H1 (cell line): ENCODE measurements at regions not wholly inside any gene's neighbourhood (a gene's known extent, or its start where the extent isn't known, plus 50 kb on each side); places are given as distances from the start of the nearest gene placed in this dataset.

Experiments used
- EP300 ChIP-seq, 2 experiments: IDR thresholded peaks; 1 replicate in 1 of 2; 2 replicates in 1 of 2; pipeline ENCODE4 v1.6.1; 2011 to 2012; ENCODE audit warnings: low read depth in 2 of 2, low read length in 2 of 2, mild to moderate bottlenecking in 2 of 2, borderline replicate concordance in 1 of 2, inconsistent platforms in 1 of 2, moderate library complexity in 1 of 2
- HDAC2 ChIP-seq, 2 experiments: fragments of 300-600 bp in 1 of 2; sonication (generic) in 1 of 2; IDR thresholded peaks; 2 replicates each; pipeline ENCODE4 v1.6.1; 2011 to 2012; ENCODE audit warnings: low read depth in 2 of 2, low read length in 2 of 2, mild to moderate bottlenecking in 2 of 2, moderate library complexity in 2 of 2, borderline replicate concordance in 1 of 2, inconsistent platforms in 1 of 2
- RAD21 ChIP-seq, 2 experiments: IDR thresholded peaks in 1 of 2; conservative IDR thresholded peaks in 1 of 2; 2 replicates each; pipeline ENCODE4 v1.6.1; 2011; ENCODE audit warnings: low read depth in 2 of 2, low read length in 2 of 2, improper control_type of control experiment in 1 of 2, inconsistent platforms in 1 of 2, mild to moderate bottlenecking in 1 of 2, moderate library complexity in 1 of 2
- SIX5 ChIP-seq: IDR thresholded peaks from 2 replicates; pipeline ENCODE4 v1.6.1; 2011; ENCODE audit warnings: mild to moderate bottlenecking, low read depth, low read length
- SUZ12 ChIP-seq: fragments of 200-600 bp; sonication (generic); IDR thresholded peaks from 2 replicates; pipeline ENCODE4 v1.6.1; 2012; ENCODE audit warnings: mild to moderate bottlenecking, inconsistent platforms, low read length, moderate library complexity, mixed read lengths
- TAF7 ChIP-seq: optimal IDR thresholded peaks from 2 replicates; pipeline ENCODE3; 2011; ENCODE audit warnings: low read depth, mild to moderate bottlenecking, inconsistent platforms, low read length, moderate library complexity, borderline replicate concordance
- TF ChIP-seq, protein P1 (sequence below): fragments of 300-600 bp; sonication (generic); IDR thresholded peaks from 2 replicates; pipeline ENCODE4 v1.7.1; 2012; ENCODE audit warnings: low read length, moderate library complexity, mild to moderate bottlenecking, inconsistent platforms; ENCODE audit not compliant: insufficient replicate concordance
- TF ChIP-seq, protein P2 (sequence below): IDR thresholded peaks from 2 replicates; pipeline ENCODE4 v1.6.1; 2012; ENCODE audit warnings: low read length, inconsistent platforms
- TF ChIP-seq, protein P3 (sequence below): IDR thresholded peaks from 2 replicates; pipeline ENCODE4 v1.6.1; 2012; ENCODE audit warnings: inconsistent platforms

DNA sequence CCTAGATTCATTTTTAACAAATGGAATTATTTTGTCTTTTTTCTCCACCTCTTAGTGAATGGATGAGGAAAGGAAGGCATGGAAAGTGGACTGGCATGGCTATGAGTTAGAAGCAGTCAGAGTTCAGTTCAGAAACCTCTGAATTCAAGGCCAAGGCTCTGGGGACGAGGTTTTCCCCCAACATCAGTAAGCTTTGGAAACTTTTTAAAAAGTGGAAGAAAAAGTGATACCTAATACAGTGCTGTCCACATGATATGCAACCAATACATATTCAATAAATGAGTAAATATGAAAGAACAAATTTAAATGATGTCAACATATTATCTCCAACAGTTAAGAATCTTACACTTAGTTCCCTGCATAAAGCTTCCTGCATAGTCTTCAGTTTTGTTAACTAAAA is 204.7 kb downstream of the HLX start (continued):
- TF ChIP-seq, protein P1, sequence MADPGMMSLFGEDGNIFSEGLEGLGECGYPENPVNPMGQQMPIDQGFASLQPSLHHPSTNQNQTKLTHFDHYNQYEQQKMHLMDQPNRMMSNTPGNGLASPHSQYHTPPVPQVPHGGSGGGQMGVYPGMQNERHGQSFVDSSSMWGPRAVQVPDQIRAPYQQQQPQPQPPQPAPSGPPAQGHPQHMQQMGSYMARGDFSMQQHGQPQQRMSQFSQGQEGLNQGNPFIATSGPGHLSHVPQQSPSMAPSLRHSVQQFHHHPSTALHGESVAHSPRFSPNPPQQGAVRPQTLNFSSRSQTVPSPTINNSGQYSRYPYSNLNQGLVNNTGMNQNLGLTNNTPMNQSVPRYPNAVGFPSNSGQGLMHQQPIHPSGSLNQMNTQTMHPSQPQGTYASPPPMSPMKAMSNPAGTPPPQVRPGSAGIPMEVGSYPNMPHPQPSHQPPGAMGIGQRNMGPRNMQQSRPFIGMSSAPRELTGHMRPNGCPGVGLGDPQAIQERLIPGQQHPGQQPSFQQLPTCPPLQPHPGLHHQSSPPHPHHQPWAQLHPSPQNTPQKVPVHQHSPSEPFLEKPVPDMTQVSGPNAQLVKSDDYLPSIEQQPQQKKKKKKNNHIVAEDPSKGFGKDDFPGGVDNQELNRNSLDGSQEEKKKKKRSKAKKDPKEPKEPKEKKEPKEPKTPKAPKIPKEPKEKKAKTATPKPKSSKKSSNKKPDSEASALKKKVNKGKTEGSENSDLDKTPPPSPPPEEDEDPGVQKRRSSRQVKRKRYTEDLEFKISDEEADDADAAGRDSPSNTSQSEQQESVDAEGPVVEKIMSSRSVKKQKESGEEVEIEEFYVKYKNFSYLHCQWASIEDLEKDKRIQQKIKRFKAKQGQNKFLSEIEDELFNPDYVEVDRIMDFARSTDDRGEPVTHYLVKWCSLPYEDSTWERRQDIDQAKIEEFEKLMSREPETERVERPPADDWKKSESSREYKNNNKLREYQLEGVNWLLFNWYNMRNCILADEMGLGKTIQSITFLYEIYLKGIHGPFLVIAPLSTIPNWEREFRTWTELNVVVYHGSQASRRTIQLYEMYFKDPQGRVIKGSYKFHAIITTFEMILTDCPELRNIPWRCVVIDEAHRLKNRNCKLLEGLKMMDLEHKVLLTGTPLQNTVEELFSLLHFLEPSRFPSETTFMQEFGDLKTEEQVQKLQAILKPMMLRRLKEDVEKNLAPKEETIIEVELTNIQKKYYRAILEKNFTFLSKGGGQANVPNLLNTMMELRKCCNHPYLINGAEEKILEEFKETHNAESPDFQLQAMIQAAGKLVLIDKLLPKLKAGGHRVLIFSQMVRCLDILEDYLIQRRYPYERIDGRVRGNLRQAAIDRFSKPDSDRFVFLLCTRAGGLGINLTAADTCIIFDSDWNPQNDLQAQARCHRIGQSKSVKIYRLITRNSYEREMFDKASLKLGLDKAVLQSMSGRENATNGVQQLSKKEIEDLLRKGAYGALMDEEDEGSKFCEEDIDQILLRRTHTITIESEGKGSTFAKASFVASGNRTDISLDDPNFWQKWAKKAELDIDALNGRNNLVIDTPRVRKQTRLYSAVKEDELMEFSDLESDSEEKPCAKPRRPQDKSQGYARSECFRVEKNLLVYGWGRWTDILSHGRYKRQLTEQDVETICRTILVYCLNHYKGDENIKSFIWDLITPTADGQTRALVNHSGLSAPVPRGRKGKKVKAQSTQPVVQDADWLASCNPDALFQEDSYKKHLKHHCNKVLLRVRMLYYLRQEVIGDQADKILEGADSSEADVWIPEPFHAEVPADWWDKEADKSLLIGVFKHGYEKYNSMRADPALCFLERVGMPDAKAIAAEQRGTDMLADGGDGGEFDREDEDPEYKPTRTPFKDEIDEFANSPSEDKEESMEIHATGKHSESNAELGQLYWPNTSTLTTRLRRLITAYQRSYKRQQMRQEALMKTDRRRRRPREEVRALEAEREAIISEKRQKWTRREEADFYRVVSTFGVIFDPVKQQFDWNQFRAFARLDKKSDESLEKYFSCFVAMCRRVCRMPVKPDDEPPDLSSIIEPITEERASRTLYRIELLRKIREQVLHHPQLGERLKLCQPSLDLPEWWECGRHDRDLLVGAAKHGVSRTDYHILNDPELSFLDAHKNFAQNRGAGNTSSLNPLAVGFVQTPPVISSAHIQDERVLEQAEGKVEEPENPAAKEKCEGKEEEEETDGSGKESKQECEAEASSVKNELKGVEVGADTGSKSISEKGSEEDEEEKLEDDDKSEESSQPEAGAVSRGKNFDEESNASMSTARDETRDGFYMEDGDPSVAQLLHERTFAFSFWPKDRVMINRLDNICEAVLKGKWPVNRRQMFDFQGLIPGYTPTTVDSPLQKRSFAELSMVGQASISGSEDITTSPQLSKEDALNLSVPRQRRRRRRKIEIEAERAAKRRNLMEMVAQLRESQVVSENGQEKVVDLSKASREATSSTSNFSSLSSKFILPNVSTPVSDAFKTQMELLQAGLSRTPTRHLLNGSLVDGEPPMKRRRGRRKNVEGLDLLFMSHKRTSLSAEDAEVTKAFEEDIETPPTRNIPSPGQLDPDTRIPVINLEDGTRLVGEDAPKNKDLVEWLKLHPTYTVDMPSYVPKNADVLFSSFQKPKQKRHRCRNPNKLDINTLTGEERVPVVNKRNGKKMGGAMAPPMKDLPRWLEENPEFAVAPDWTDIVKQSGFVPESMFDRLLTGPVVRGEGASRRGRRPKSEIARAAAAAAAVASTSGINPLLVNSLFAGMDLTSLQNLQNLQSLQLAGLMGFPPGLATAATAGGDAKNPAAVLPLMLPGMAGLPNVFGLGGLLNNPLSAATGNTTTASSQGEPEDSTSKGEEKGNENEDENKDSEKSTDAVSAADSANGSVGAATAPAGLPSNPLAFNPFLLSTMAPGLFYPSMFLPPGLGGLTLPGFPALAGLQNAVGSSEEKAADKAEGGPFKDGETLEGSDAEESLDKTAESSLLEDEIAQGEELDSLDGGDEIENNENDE: no peak
- TF ChIP-seq RAD21 (IDR thresholded peaks at IDR 0.05 in 1 of 2, conservative IDR thresholded peaks at IDR 0.05 in 1 of 2; ENCODE audit: low read depth in 2 of 2, low read length in 2 of 2) (no peak), SUZ12 (no peak), EP300 (IDR thresholded peaks at IDR 0.05; ENCODE audit: borderline replicate concordance in 1 of 2, low read depth in 2 of 2, low read length in 2 of 2) (no peak), HDAC2 (IDR thresholded peaks at IDR 0.05; ENCODE audit: borderline replicate concordance in 1 of 2, low read depth in 2 of 2, low read length in 2 of 2) (no peak), TAF7 (no peak), SIX5 (no peak)
- TF ChIP-seq, protein P2, sequence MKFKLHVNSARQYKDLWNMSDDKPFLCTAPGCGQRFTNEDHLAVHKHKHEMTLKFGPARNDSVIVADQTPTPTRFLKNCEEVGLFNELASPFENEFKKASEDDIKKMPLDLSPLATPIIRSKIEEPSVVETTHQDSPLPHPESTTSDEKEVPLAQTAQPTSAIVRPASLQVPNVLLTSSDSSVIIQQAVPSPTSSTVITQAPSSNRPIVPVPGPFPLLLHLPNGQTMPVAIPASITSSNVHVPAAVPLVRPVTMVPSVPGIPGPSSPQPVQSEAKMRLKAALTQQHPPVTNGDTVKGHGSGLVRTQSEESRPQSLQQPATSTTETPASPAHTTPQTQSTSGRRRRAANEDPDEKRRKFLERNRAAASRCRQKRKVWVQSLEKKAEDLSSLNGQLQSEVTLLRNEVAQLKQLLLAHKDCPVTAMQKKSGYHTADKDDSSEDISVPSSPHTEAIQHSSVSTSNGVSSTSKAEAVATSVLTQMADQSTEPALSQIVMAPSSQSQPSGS: no peak
- TF ChIP-seq, protein P3, sequence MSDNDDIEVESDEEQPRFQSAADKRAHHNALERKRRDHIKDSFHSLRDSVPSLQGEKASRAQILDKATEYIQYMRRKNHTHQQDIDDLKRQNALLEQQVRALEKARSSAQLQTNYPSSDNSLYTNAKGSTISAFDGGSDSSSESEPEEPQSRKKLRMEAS: no peak
